ENCODE measurements at regions not wholly inside any gene's neighbourhood (a gene's known extent, or its start where the extent isn't known, plus 50 kb on each side); places are given as distances from the start of the nearest gene placed in this dataset.

DNA sequence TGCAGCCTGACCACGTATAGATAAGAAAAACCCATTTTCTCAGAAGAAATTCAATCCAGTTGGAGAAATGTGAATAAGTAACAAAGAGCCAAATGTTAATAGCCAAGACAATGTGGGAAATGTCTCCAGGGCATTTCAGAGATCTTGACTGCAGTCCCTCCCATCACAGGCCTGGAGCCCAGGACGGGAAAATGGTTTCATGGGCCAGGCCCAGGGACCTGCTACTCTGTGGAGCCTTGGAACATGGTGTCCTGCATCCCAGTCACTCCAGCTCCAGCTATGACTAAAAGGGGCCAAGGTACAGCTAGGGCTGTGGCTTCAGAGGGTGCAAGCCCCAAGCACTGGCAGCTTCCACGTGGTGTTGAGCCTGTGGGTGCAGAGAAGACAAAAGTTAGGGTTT, 490.0 kb downstream of the CYLC2 start:
- TF ChIP-seq POLR2A (IDR thresholded peaks at IDR 0.05) (no peak), CTCF (IDR thresholded peaks at IDR 0.05) (no peak)
- no peaks in the 10 kb centered on the region for H3K4me1 ChIP-seq
- H3K4me3 ChIP-seq: no peak overlapping the region
- no peaks in the 10 kb centered on the region for H3K9me3 ChIP-seq
- H3K36me3 ChIP-seq: no peaks in the 10 kb centered on the region
- no peaks in the 10 kb centered on the region for H3K27me3 ChIP-seq
- DNase-seq: no peak
- H3K27ac ChIP-seq: no peak overlapping the region
- intact Hi-C loops (cut with DNase I; ENCODE audit: low total_unique reads): no loop called here

DNA sequence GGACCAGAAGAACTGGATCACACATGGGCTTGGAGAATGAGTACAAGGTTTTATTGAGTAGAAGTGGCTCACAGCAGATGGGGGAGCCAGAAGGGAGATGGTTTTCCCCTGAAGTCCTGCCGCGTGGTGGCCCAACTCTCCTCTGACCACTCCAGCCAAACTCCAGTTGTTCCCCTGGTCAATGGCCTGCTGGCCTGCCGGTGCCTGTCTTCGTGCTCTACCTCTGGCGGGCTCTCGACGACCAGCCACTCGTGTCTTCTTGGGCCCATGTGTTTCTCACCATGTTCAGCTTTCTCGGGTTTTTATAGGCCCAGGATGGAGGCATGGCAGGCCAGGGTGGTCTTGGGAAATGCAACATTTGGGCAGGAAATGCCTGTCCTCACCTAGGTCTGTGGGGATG, 519.6 kb downstream of the CYLC2 start:
- H3K27me3 ChIP-seq: no peaks in the 10 kb centered on the region

GRCh38 chr9:103522409-103522808, 527.3 kb downstream of the CYLC2 start:
- H3K36me3 ChIP-seq: no peaks in the 10 kb centered on the region
- no peak for DNase-seq
- no peaks in the 10 kb centered on the region for H3K9me3 ChIP-seq
- H3K4me3 ChIP-seq: no peak overlapping the region
- H3K27me3 ChIP-seq: no peaks in the 10 kb centered on the region
- H3K4me1 ChIP-seq: no peaks in the 10 kb centered on the region
- no peak overlapping the region for H3K27ac ChIP-seq
- intact Hi-C loops (cut with DNase I; ENCODE audit: low total_unique reads): no loop called here
- TF ChIP-seq CTCF (IDR thresholded peaks at IDR 0.05) (no peak), POLR2A (IDR thresholded peaks at IDR 0.05) (no peak)

More for the DNA sequence above, 519.6 kb downstream of the CYLC2 start:
- no peak for DNase-seq
- Histone ChIP-seq H3K27ac (no peak overlapping the region), H3K4me1 (no peaks in the 10 kb centered on the region), H3K4me3 (no peak overlapping the region), H3K36me3 (no peaks in the 10 kb centered on the region), H3K9me3 (no peaks in the 10 kb centered on the region)
- TF ChIP-seq CTCF (IDR thresholded peaks at IDR 0.05) (no peak), POLR2A (IDR thresholded peaks at IDR 0.05) (no peak)
- intact Hi-C loops (cut with DNase I; ENCODE audit: low total_unique reads): no loop called here

DNA sequence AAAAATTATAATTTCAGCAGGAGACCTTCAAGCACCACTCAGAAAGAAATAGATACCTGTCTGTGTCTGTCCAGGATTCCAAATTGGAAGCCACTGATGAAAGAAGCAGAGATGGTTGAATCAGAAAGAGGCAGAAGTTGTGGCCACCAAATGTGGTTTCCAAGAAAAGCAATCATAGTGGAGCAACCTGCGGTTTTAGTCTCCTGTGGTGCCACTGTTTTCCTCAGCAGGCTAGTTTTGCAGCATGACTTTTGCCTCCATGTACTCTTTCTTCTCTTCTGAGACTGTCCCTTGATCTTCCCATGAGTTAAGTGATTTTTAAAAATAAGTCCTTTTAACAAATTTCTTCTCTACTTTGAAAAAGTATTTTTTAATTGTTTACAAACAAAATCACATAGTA, 535.8 kb downstream of the CYLC2 start:
- no peaks in the 10 kb centered on the region for H3K4me1 ChIP-seq
- H3K27ac ChIP-seq: no peak overlapping the region
- no peaks in the 10 kb centered on the region for H3K9me3 ChIP-seq
- intact Hi-C loops (cut with DNase I; ENCODE audit: low total_unique reads): no loop called here
- no peaks in the 10 kb centered on the region for H3K36me3 ChIP-seq
- no peaks in the 10 kb centered on the region for H3K27me3 ChIP-seq
- no peak overlapping the region for H3K4me3 ChIP-seq
- TF ChIP-seq POLR2A (IDR thresholded peaks at IDR 0.05) (no peak), CTCF (IDR thresholded peaks at IDR 0.05) (no peak)
- no peak for DNase-seq

- no peaks in the 10 kb centered on the region for H3K9me3 ChIP-seq
- intact Hi-C loops (cut with DNase I; ENCODE audit: low total_unique reads): no loop called here
- H3K36me3 ChIP-seq: no peaks in the 10 kb centered on the region
- no peak overlapping the region for H3K27ac ChIP-seq
- H3K27me3 ChIP-seq: no peaks in the 10 kb centered on the region
- no peak overlapping the region for H3K4me3 ChIP-seq
- no peaks in the 10 kb centered on the region for H3K4me1 ChIP-seq
- DNase-seq: no peak
- TF ChIP-seq POLR2A (IDR thresholded peaks at IDR 0.05): no peak
- no peak for TF ChIP-seq CTCF (IDR thresholded peaks at IDR 0.05)
These were observed 538.2 kb downstream of the CYLC2 start for GRCh38 chr9:103533318-103533717.
